Progenitor cell of endocrine pancreas (in vitro differentiated cells): ENCODE measurements at regions not wholly inside any gene's neighbourhood (a gene's known extent, or its start where the extent isn't known, plus 50 kb on each side); places are given as distances from the start of the nearest gene placed in this dataset.

Experiments
- DNase-seq: peaks from one replicate; pipeline ENCODE4 v3.0.0; 2021; ENCODE audit warnings: low spot score; ENCODE audit not compliant: unreplicated experiment
- H3K27ac Mint-ChIP-seq: 2 replicates; pipeline ENCODE4 v1.8.0; 2021; ENCODE audit warnings: mild to moderate bottlenecking, moderate library complexity, mixed read lengths
- H3K27me3 Mint-ChIP-seq: 2 replicates; pipeline ENCODE4 v1.8.0; 2021; ENCODE audit warnings: mixed read lengths
- H3K36me3 Mint-ChIP-seq: 2 replicates; pipeline ENCODE4 v1.8.0; 2022; ENCODE audit warnings: mixed read lengths; ENCODE audit not compliant: insufficient read depth
- H3K4me1 Mint-ChIP-seq: 2 replicates; pipeline ENCODE4 v1.8.0; 2021; ENCODE audit warnings: low read depth, mixed read lengths
- H3K4me3 Mint-ChIP-seq: 2 replicates; pipeline ENCODE4 v1.8.0; 2021; ENCODE audit warnings: low read depth, mild to moderate bottlenecking, moderate library complexity, mixed read lengths
- H3K9me3 Mint-ChIP-seq: 2 replicates; pipeline ENCODE4 v1.8.0; 2021; ENCODE audit warnings: low read depth, mixed read lengths
- CTCF ChIP-seq: fragments of 200-600 bp; sonication (generic); IDR thresholded peaks from one replicate; pipeline ENCODE4 v1.5.0; 2021; ENCODE audit warnings: antibody characterized with exemption, mild to moderate bottlenecking; ENCODE audit not compliant: unreplicated experiment

- H3K27me3 Mint-ChIP-seq: no peaks in the 10 kb centered on the region
- peaks cover 3% of the 10 kb centered on the region for H3K4me1 Mint-ChIP-seq
- TF ChIP-seq CTCF: no peak
- H3K4me3 Mint-ChIP-seq: no peak overlapping the region
- H3K36me3 Mint-ChIP-seq: no peaks in the 10 kb centered on the region
- no peak for DNase-seq
- peaks cover 3% of the 10 kb centered on the region for H3K9me3 Mint-ChIP-seq
- no peak overlapping the region for H3K27ac Mint-ChIP-seq
Measured at GRCh38 chr2:6231166-6231565, 539.0 kb downstream of the SOX11 start.

DNA sequence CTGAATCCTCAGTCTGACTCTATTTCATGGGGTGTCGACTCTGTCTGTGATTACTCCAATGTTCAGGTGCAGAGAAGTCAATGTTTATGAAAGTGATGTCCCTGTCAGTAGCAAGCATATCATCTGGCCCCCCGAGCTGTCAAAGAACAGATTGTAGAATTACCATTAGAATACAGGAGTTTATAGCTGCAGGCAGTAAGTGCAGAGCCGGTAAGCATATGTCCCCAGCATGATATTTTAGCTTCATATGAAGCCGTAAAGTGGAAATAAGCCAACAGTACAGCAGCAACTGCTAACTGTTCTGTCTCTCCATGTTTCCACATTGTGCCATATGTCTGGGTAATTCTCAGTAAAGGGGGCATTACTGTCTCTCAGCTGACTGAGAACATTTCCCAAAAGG is 541.8 kb downstream of the SOX11 start:
- no peak for TF ChIP-seq CTCF
- no peak for DNase-seq
- no peaks in the 10 kb centered on the region for H3K27me3 Mint-ChIP-seq
- H3K4me1 Mint-ChIP-seq: peaks cover 8% of the 10 kb centered on the region
- H3K9me3 Mint-ChIP-seq: peaks cover 6% of the 10 kb centered on the region
- no peaks in the 10 kb centered on the region for H3K36me3 Mint-ChIP-seq
- no peak overlapping the region for H3K4me3 Mint-ChIP-seq
- H3K27ac Mint-ChIP-seq: no peak overlapping the region

DNA sequence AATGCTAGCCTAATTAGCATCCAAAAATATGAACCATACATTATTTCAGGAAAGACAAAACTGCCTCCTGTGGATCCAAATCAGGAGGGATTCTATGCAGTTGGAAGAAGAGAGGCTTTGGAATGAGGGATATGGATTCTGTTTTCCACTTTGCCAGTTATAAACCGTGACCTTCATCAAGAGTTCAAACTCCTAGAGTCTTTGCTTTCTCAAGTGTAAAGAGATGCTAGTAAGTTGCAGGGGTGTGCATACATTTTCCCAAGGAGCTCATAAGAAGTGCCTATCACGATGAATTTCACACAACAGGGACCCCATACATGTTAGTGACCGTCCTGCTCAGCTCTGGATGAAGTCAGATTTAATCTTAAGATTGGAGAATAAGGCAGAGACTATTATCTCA is 542.5 kb downstream of the SOX11 start:
- no peaks in the 10 kb centered on the region for H3K27me3 Mint-ChIP-seq
- peaks cover 2% of the 10 kb centered on the region for H3K36me3 Mint-ChIP-seq
- no peak for TF ChIP-seq CTCF
- peaks cover 10% of the 10 kb centered on the region for H3K9me3 Mint-ChIP-seq
- H3K27ac Mint-ChIP-seq: no peak overlapping the region
- no peak for DNase-seq
- no peak overlapping the region for H3K4me3 Mint-ChIP-seq
- peaks cover 8% of the 10 kb centered on the region for H3K4me1 Mint-ChIP-seq

GRCh38 chr2:6236317-6236716 is 544.1 kb downstream of the SOX11 start:
- Mint-ChIP-seq H3K27me3 (no peaks in the 10 kb centered on the region), H3K4me3 (no peak overlapping the region), H3K9me3 (peaks cover 9% of the 10 kb centered on the region), H3K4me1 (peaks cover 8% of the 10 kb centered on the region), H3K27ac (no peak overlapping the region), H3K36me3 (peaks cover 2% of the 10 kb centered on the region)
- DNase-seq: no peak
- no peak for TF ChIP-seq CTCF

DNA sequence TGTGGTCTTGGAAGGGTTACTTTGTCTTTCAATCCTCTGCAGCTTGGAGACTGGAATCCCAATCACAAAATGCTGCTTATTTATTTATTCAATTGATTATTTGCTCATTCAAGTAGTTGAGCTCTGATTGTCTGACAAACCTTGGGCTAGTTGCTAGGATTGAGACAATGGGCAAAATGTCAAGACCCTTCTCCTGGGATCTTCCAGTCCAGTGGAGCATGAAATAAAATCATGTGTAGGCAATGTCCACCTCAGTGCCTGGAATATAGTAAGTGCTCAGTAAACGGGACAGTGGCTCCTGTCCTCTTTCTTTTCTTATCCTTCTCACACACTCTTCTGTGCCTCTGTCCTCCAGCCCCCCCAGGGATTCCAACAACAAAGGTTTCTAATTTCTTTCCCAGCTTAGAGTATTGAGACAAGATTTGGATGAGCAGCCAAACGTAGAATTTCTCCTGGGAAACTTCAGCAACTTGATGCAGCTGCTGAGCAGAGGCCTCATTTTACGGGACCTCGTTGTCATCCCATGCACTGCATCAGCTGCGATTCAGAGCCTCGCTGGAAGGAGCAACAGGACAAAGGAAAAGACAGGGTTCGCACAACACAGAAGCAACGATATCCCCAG is 545.0 kb downstream of the SOX11 start:
- H3K4me1 Mint-ChIP-seq: peaks cover 8% of the 10 kb centered on the region
- no peak for TF ChIP-seq CTCF
- no peak overlapping the region for H3K4me3 Mint-ChIP-seq
- no peaks in the 10 kb centered on the region for H3K27me3 Mint-ChIP-seq
- no peak for DNase-seq
- H3K9me3 Mint-ChIP-seq: peaks cover 9% of the 10 kb centered on the region
- H3K36me3 Mint-ChIP-seq: peaks cover 2% of the 10 kb centered on the region
- H3K27ac Mint-ChIP-seq: peak overlapping the region; percentile 22
